Activated CD8-positive, alpha-beta memory T cell treated with anti-CD3 and anti-CD28 coated beads, Interleukin-2, amount 50 U/mL, for 1 hour (primary cell): ENCODE measurements at regions not wholly inside any gene's neighbourhood (a gene's known extent, or its start where the extent isn't known, plus 50 kb on each side); places are given as distances from the start of the nearest gene placed in this dataset.
"Not testable (repeated sequence)": the region's sequence is repeated elsewhere in the genome, so short reads cannot be mapped to it uniquely, and the experiment has no call there.

ENCODE experiments used
- DNase-seq: peaks from one replicate; pipeline ENCODE4 v3.0.0-alpha.2; 2020; ENCODE audit errors: extremely low read depth

- not testable (repeated sequence) for DNase-seq
Observed at GRCh38 chr1:120238867-120239266, 62.5 kb upstream of the SEC22B start.

GRCh38 chr1:120233661-120234018 lies 57.3 kb upstream of the SEC22B start:
- DNase-seq: not testable (repeated sequence)

GRCh38 chr1:120232834-120233660 lies 56.7 kb upstream of the SEC22B start:
- not testable (repeated sequence) for DNase-seq

- DNase-seq: not testable (repeated sequence)
Observed at GRCh38 chr1:120229835-120230234, 53.5 kb upstream of the SEC22B start.
